Endothelial cell (in vitro differentiated cells): ENCODE measurements at regions not wholly inside any gene's neighbourhood (a gene's known extent, or its start where the extent isn't known, plus 50 kb on each side); places are given as distances from the start of the nearest gene placed in this dataset.
"Not testable (repeated sequence)": the region's sequence is repeated elsewhere in the genome, so short reads cannot be mapped to it uniquely, and the experiment has no call there.

Source experiments
- DNase-seq: peaks from one replicate; pipeline ENCODE4 v3.0.0; 2021; ENCODE audit warnings: low spot score
- H3K27ac Mint-ChIP-seq: one replicate; pipeline ENCODE4 v1.8.0; 2021; ENCODE audit warnings: mixed read lengths, inconsistent platforms; ENCODE audit not compliant: unreplicated experiment
- H3K27me3 Mint-ChIP-seq: one replicate; pipeline ENCODE4 v1.8.0; 2021; ENCODE audit warnings: mild to moderate bottlenecking, moderate library complexity, mixed read lengths, inconsistent platforms; ENCODE audit not compliant: unreplicated experiment
- H3K36me3 Mint-ChIP-seq: one replicate; pipeline ENCODE4 v1.8.0; 2021; ENCODE audit warnings: mild to moderate bottlenecking, low read depth, mixed read lengths, inconsistent platforms; ENCODE audit not compliant: unreplicated experiment
- H3K4me1 Mint-ChIP-seq: one replicate; pipeline ENCODE4 v1.8.0; 2021; ENCODE audit warnings: mild to moderate bottlenecking, mixed read lengths, inconsistent platforms; ENCODE audit not compliant: unreplicated experiment
- H3K4me3 Mint-ChIP-seq: one replicate; pipeline ENCODE4 v1.8.0; 2021; ENCODE audit warnings: mild to moderate bottlenecking, mixed read lengths, inconsistent platforms; ENCODE audit not compliant: unreplicated experiment
- H3K9me3 Mint-ChIP-seq: one replicate; pipeline ENCODE4 v1.8.0; 2021; ENCODE audit warnings: mixed read lengths, inconsistent platforms; ENCODE audit not compliant: unreplicated experiment
- CTCF ChIP-seq: fragments of 200-600 bp; sonication (generic); IDR thresholded peaks from one replicate; pipeline ENCODE4 v1.5.0; 2021; ENCODE audit warnings: antibody characterized with exemption; ENCODE audit not compliant: unreplicated experiment

- TF ChIP-seq CTCF: no peak
- no peak overlapping the region for H3K27ac Mint-ChIP-seq
- H3K36me3 Mint-ChIP-seq: no peaks in the 10 kb centered on the region
- DNase-seq: no peak
- no peaks in the 10 kb centered on the region for H3K9me3 Mint-ChIP-seq
- peaks cover 13% of the 10 kb centered on the region for H3K4me1 Mint-ChIP-seq
- peaks cover 6% of the 10 kb centered on the region for H3K27me3 Mint-ChIP-seq
- no peak overlapping the region for H3K4me3 Mint-ChIP-seq
Observed at GRCh38 chr6:130717657-130718056, 109.5 kb upstream of the SMLR1 start.

DNA sequence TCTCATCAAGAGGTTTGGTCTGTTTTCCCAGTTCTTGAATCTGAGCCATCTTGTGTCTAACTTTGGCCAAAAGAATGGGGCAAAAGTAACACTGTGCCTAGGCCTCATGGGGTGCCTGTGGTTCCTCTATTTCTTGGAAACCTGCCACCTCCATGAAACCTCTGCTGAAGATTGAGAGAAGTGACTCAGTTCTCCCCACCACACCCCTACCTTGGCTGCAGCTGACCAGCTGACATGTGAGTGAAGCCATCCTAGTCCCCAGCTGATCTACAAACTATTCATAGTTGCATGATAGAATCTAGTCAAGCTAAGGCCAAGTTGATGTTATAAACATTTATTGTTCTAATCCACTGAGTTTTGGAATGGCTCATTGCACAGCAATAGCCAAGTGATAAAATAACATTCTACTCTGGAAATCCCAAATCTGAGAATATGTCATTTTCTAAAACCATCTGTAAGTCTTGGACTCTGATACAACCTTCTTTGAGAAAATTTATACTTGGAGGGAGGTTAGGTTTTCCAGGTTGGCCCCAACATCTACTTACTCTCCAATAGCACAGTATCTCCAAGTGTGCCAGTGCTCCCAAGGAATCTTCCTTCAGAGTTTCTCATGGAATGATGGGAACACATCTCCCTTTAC is 107.0 kb upstream of the SMLR1 start:
- no peak overlapping the region for H3K27ac Mint-ChIP-seq
- TF ChIP-seq CTCF: no peak
- H3K27me3 Mint-ChIP-seq: peaks cover 2% of the 10 kb centered on the region
- no peak for DNase-seq
- no peak overlapping the region for H3K4me3 Mint-ChIP-seq
- H3K9me3 Mint-ChIP-seq: no peaks in the 10 kb centered on the region
- H3K36me3 Mint-ChIP-seq: no peaks in the 10 kb centered on the region
- no peaks in the 10 kb centered on the region for H3K4me1 Mint-ChIP-seq

- H3K36me3 Mint-ChIP-seq: no peaks in the 10 kb centered on the region
- no peaks in the 10 kb centered on the region for H3K4me1 Mint-ChIP-seq
- no peak for DNase-seq
- no peak overlapping the region for H3K27ac Mint-ChIP-seq
- H3K4me3 Mint-ChIP-seq: no peak overlapping the region
- no peak for TF ChIP-seq CTCF
- peaks cover 2% of the 10 kb centered on the region for H3K27me3 Mint-ChIP-seq
- H3K9me3 Mint-ChIP-seq: no peaks in the 10 kb centered on the region
Observed at GRCh38 chr6:130724089-130724488, 103.1 kb upstream of the SMLR1 start.

DNA sequence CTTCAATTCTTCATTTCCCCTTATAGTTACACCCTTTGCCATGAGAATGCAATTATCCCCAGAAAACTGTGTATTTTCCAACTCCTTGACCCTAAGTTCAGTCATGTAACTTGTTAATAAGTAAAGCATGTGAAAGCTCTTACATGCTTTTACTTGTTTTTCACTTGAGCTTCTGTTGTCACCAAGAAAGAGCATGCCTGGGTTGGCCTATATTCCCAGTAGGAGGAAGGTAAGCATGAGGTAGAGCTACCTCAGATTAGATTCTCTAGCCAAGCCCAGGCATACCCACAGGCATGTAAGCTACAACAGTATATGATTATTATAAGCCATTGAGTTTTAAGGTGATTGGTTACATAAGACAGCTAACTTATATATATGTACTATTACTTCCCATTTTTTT is 101.7 kb upstream of the SMLR1 start:
- DNase-seq: no peak
- Mint-ChIP-seq H3K27ac (no peak overlapping the region), H3K9me3 (no peaks in the 10 kb centered on the region), H3K4me3 (no peak overlapping the region), H3K4me1 (no peaks in the 10 kb centered on the region), H3K36me3 (no peaks in the 10 kb centered on the region), H3K27me3 (peaks cover 2% of the 10 kb centered on the region)
- TF ChIP-seq CTCF: no peak

GRCh38 chr6:130728064-130728463 is 99.1 kb upstream of the SMLR1 start:
- H3K27me3 Mint-ChIP-seq, H3K27ac Mint-ChIP-seq, H3K4me1 Mint-ChIP-seq, H3K36me3 Mint-ChIP-seq, H3K9me3 Mint-ChIP-seq, DNase-seq, H3K4me3 Mint-ChIP-seq: not testable (repeated sequence)
